ENCODE measurements at regions not wholly inside any gene's neighbourhood (a gene's known extent, or its start where the extent isn't known, plus 50 kb on each side); places are given as distances from the start of the nearest gene placed in this dataset.

DNA sequence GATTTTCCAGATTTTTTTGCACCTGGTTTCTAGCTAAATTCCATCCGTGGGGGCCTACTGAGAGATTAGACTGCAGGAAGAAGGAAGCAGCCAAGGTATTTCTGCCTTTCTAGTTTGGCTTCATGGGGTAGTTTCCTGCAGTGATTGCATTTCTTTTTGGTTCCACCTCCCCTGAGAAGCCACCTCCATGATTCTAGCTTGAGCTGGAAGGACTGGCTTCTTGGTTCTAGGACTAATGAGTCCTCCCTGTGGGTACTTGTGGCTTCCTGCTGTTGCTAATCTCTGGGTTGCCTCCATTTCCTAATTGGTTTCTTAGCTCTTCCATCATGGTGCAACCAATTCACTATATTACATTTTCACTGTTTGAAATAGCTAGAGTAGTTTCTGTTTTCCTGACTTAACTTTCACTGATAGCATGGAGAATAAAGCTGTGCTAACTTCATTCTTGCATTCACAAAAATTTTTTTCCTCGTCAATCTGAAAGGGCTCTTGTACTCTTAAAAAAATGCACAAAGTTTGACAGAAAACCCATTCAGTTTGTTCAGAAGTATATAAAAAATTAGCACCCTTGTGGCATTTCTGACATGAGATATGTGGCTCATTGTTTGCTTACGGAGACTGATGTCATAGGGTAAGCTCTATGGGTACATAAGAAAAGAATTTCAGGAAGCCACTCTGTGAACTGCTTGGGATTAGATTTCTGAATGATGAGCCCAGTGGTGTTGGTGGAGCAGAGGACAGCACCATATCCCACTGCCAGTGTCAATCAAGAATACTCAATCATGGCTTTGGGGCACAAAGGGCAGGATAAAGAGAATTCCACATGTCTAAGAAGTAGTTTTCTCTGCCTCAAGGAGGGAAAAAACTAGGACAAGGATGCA lies 242.8 kb upstream of the RBMS1 start:
- Histone ChIP-seq H3K9me3 (ENCODE audit: control insufficient read depth in 2 of 3, insufficient read depth in 1 of 3, low read length in 3 of 3) (no peaks in the 10 kb centered on the region), H3K36me3 (ENCODE audit: control insufficient read depth in 2 of 3, insufficient read depth in 3 of 3, low read length in 3 of 3) (no peaks in the 10 kb centered on the region), H3K4me1 (ENCODE audit: control insufficient read depth in 2 of 3, insufficient read depth in 2 of 3, low read depth in 1 of 3, low read length in 3 of 3) (no peaks in the 10 kb centered on the region), H3K27me3 (ENCODE audit: control insufficient read depth, insufficient read depth, low read length) (no peaks in the 10 kb centered on the region), H3K4me3 (ENCODE audit: low read length in 3 of 3) (no peak overlapping the region), H3K27ac (ENCODE audit: low read depth in 2 of 2, low read length in 2 of 2) (no peak overlapping the region), H3K9ac (ENCODE audit: low read length in 3 of 3) (no peak overlapping the region)
- TF ChIP-seq, protein P1, sequence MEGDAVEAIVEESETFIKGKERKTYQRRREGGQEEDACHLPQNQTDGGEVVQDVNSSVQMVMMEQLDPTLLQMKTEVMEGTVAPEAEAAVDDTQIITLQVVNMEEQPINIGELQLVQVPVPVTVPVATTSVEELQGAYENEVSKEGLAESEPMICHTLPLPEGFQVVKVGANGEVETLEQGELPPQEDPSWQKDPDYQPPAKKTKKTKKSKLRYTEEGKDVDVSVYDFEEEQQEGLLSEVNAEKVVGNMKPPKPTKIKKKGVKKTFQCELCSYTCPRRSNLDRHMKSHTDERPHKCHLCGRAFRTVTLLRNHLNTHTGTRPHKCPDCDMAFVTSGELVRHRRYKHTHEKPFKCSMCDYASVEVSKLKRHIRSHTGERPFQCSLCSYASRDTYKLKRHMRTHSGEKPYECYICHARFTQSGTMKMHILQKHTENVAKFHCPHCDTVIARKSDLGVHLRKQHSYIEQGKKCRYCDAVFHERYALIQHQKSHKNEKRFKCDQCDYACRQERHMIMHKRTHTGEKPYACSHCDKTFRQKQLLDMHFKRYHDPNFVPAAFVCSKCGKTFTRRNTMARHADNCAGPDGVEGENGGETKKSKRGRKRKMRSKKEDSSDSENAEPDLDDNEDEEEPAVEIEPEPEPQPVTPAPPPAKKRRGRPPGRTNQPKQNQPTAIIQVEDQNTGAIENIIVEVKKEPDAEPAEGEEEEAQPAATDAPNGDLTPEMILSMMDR (IDR thresholded peaks at IDR 0.05; ENCODE audit: borderline replicate concordance, extremely low read depth, insufficient read depth) = no peak
- DNase-seq (peak in 1 of 5 donors; percentile 8), FAIRE-seq (no peak)
- intact Hi-C loops (cut with DNase I) = no loop called here

DNA sequence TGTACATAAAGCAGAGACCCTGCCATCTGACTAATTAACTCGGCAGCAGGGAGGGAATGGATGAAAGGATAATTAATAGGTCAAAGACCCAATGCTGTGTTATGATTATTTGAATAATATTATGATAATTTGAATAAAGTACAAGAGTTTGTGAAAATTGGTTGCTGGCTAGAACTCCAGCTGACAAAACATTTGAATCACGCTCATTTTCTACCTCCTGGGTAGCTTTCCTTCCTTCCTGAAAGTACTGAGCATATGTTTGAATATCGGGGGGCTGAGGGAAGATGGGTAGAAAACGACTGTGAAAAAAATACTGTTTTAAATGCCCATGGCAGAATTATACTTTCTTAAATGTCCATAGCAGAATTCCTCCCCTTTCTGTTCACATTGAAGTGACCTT lies 243.6 kb upstream of the RBMS1 start:
- Histone ChIP-seq H3K36me3 (ENCODE audit: control insufficient read depth in 2 of 3, insufficient read depth in 3 of 3, low read length in 3 of 3) (no peaks in the 10 kb centered on the region), H3K9me3 (ENCODE audit: control insufficient read depth in 2 of 3, insufficient read depth in 1 of 3, low read length in 3 of 3) (no peaks in the 10 kb centered on the region), H3K9ac (ENCODE audit: low read length in 3 of 3) (no peak overlapping the region), H3K4me1 (ENCODE audit: control insufficient read depth in 2 of 3, insufficient read depth in 2 of 3, low read depth in 1 of 3, low read length in 3 of 3) (no peaks in the 10 kb centered on the region), H3K4me3 (ENCODE audit: low read length in 3 of 3) (no peak overlapping the region), H3K27ac (ENCODE audit: low read depth in 2 of 2, low read length in 2 of 2) (no peak overlapping the region), H3K27me3 (ENCODE audit: control insufficient read depth, insufficient read depth, low read length) (no peaks in the 10 kb centered on the region)
- intact Hi-C loops (cut with DNase I) = no loop called here
- TF ChIP-seq, protein P1 (IDR thresholded peaks at IDR 0.05; ENCODE audit: borderline replicate concordance, extremely low read depth, insufficient read depth) = no peak
- DNase-seq (no peak), FAIRE-seq (no peak)

DNA sequence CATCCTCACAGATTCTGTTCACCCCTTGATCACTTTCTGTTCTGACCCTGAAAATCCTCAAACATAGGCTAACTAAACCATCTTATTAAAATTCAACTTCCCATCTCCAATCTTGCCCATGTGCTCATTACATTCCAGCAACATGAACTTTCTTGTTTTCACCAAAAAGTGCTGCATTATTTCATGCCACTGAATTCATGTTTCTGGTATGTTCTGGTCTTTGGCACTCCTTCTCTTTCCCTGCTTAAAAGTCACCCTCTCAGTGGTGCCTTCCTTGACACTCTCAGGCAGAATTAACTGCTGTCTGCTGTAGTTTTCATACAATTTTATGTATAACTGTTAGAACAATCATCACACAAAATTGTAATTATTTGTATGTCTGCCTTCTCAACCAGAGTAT lies 247.7 kb upstream of the RBMS1 start:
- Histone ChIP-seq H3K27ac (ENCODE audit: low read depth in 2 of 2, low read length in 2 of 2) (no peak overlapping the region), H3K36me3 (ENCODE audit: control insufficient read depth in 2 of 3, insufficient read depth in 3 of 3, low read length in 3 of 3) (no peaks in the 10 kb centered on the region), H3K4me1 (ENCODE audit: control insufficient read depth in 2 of 3, insufficient read depth in 2 of 3, low read depth in 1 of 3, low read length in 3 of 3) (no peaks in the 10 kb centered on the region), H3K27me3 (ENCODE audit: control insufficient read depth, insufficient read depth, low read length) (no peaks in the 10 kb centered on the region), H3K4me3 (ENCODE audit: low read length in 3 of 3) (no peak overlapping the region), H3K9me3 (ENCODE audit: control insufficient read depth in 2 of 3, insufficient read depth in 1 of 3, low read length in 3 of 3) (no peaks in the 10 kb centered on the region), H3K9ac (ENCODE audit: low read length in 3 of 3) (no peak overlapping the region)
- no peak for DNase-seq
- intact Hi-C loops (cut with DNase I) = no loop called here
- TF ChIP-seq, protein P1 (IDR thresholded peaks at IDR 0.05; ENCODE audit: borderline replicate concordance, extremely low read depth, insufficient read depth) = no peak
- FAIRE-seq = no peak
